Hematopoietic multipotent progenitor cell (in vitro differentiated cells): ENCODE measurements at regions not wholly inside any gene's neighbourhood (a gene's known extent, or its start where the extent isn't known, plus 50 kb on each side); places are given as distances from the start of the nearest gene placed in this dataset.

Experiments used
- DNase-seq, 3 donors: peaks; one replicate each; pipeline ENCODE4 v3.0.0-alpha.2; 2011 to 2015; ENCODE audit warnings: low read depth in 2 of 3, low spot score in 2 of 3

DNA sequence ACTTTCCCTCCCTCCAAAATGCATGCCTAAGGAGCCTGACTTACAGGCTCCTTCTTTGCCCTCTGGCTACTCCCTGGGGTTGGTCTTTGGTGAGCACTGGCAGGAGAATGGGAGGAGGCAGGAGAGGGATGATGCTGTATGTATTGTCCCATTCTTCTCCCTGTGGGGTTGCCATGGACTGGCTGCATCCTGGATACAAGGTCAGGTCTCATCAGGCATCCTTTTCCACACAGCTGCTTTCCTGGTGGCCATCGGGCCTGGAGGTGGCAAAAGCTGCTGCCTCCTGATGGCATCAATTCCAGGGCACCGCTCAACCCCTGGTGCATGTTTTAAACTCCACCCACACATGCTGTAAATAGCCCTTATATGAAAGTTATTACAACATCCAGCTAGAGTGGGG is 257.2 kb downstream of the ETS1 start:
- no peak for DNase-seq

DNA sequence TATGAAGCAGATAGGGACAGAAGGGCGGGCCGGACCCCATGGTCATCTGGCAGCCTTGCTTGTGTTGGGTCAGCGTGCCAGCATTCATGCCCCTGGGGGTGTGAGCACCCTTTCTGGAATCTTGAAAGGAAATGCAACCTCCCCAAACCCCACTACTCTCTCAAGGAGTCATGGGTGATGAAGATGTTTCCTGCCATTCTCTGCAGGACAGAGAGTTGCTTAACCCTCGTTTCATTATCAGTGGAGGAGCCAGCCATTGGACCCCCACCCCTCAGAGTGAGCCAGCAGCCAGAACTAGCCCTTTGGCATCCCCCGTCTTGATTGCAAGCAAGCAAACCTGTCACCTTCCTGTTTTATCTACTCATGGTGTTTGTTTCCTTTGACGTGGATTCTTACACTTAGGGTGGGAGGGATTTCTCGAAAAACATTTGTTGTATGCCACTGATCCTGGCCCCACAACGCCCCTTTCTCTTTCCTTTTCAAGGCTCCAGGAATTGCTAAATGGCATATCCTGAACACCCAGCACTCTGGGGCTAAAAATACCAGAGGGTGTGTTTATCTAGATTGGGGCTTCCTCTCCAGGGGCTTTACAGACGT is 258.3 kb downstream of the ETS1 start:
- DNase-seq, result peak in 2 of 3 donors; percentile 29 to 59

DNA sequence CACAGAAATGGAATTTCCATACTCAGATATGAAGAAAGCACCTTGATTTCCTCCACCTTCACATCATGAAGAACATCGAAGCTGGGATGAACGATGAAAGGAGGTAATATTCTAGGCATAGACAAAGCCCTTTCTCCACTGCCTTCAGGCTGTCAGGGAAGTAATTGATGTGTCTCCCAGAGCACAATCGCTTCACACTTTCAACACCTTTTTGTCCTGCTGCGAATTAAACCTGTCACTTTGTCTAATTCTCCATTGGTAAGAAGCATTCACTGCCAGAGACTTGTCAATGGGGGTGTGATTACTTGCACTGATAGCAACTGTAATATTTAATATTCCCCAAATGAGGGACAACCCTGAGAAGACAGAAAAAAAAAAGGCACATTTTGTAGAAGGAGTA is 260.1 kb downstream of the ETS1 start:
- DNase-seq, result no peak

DNA sequence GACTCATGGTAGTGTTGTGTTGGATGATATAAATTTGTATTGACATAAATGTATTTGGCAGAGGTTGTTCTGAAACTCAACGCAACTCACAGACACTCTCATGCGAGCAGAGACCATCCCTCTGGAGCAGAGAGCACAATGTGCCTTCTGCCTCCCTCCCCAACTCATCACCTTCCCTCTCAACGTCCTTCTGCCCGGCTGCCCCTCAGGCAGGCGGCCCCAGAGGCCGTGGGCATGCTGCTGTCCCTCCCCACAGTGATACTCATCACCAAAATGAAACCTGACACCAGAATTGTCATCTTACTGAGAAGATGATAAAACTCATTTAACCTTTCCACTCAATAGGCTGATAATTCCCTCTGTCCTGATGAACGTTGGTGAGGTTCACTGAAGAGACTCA is 260.6 kb downstream of the ETS1 start:
- no peak for DNase-seq

DNA sequence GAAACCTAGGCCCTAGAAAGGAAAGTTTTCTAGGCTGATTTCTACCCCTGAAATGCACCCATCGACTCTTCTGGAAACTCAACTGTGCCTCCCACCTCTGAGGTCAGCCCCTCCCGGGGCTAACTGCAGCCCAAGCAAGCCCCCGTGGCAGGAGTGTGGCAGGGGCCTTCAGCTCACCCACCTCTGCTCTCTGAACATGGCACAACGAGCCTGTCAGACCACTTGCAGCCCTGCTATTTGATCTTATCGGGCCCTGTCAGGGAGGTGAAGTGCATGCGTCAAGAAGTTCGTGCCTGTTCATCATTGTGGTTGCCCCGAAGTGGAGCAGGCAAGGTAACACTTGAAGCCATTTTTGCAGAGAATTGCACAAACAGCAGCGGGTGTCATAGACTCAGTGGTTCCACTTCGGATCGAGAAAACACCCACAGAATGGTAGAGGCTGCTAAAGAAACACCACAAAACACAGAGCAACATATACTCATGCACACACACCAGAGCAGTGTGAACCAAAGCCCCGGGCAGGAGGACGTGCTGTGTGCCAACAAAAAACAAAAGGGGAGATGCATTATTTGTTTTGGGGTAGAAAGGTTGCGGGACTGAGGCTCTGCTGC is 262.7 kb downstream of the ETS1 start:
- peak in 1 of 3 donors; percentile 70 for DNase-seq

DNA sequence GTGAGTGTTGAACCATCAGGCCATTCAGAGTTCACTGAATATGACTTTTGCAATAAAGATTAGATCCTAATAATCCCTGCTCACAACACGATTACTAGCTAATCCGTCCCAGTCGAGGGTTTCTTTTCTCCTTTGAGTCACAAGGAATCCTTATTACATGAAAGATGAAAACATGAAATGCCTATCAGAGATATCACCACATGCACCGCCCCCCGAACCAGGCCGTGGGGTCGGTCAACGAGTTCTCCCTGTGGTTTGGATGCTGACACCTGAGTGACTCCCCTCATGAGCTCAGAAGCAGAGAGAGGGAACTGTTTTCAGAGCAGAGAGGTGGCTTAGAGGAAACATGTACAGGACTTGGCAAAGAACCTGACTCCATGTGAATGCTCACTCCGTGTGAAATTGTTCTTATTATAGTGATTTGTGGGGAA is 263.3 kb downstream of the ETS1 start:
- DNase-seq, result no peak

DNA sequence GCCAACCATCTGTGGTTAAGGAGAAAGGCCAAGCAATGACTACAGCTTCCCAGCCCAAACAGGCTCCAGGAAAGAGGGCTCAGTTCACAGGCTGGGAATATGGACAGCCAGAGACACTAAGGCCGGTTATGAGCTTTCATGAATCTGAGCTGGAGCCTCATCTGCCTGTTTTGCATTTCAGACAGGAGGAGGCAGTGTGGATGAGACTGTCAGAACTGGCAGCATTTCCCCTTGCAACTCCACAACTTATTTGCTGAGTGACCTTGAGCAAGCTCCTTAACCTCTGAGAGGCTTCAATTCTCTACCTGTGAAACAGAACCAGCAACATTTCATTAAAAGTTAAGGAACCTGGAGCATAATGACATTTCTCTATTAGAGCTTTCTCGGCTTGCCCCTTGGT is 264.0 kb downstream of the ETS1 start:
- peak in 2 of 3 donors; percentile 24 to 28 for DNase-seq

DNA sequence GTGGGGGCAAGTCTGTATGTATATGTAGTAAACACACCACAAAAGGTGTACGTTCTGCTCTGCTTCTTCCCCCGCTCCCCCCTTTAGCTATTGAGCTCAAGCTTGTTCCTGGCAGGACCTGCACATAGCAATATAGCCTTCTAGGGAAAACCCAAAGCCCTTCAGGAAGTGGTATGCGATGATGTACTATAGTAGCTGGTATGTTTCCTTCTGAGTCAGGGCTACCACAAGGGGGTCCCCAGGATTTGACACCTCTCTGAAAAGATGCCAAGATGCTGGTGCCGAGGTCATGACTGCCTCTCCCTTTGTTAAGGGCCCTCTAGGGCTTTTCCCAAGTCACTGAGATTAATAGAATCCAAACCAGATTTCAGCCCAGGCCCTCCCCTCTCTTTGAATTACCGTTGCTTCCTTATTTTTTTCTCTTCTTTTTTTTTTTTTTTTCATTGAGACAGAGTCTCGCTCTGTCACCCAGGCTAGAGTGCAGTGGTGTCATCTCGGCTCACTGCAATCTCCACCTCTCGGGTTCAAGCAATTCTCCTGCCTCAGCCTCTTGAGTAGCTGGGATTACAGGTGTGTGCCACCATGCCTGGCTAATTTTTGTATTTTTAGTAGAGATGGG is 268.4 kb downstream of the ETS1 start:
- DNase-seq, result peak in 2 of 3 donors; percentile 83 to 91

DNA sequence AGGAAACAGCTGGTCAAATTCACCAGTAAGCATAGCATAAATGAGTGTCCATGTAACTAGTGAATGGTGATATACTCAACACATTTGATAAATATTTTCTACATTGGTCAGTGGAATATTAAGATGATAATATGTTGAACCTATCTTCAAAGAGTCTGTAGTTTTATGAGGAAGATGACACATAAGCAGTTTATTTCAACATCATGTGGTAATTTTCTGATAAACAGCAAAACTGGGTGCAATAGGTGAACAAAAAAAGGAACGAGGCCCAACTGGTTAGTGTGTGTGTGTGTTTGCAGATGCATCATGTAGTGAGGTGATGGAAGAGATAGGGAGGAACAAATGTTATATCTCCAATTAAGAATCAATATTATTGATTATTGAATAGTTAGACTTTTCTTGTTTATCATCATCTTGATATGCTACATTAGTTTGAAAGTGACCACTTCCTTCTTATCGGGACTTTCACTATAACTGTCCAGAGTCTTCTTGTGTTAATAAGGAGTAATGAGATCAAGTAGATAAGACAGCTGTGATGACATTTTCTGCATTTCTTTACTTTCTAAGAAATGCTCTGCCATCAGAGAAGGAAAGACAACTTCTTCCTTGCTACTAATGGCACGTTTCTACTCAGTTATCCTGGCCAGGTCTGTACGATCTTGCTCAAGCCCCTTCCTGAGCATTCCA is 270.7 kb downstream of the ETS1 start:
- DNase-seq, result no peak

DNA sequence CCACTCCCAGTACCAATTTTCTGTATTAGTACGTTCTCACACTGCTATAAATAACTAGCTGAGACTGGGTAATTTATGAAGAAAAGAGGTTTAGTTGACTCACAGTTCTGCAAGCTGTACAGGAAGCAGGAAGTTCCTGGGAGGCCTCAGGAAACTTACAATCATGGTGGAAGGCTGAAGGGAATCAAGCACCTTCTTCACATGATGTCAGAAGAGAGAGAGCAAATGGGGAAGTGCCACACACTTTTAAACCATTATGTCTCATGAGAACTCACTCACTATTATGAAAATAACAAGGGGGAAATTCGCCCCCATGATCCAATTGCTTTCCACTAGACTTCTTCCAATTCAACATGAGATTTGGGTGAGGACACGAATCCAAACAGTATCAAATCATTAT is 271.4 kb downstream of the ETS1 start:
- peak in 2 of 3 donors; percentile 35 to 47 for DNase-seq

DNA sequence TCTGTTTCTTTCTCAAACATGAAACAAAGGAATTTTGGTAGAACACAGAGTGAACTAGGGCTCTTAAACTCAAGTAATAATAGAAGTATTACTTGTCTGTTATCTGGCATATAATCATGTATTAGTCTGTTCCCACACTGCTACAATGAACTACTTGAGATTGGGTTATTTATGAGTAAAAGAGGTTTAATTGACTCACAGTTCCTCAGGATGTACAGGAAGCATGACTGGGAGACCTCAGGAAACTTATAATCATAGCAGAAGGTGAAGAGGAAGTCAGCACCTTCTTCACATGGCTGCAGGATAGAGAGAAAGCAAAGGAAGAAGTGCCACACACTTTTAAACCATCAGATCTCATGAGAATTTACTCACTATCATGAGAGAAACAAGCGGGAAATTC is 273.4 kb downstream of the ETS1 start:
- no peak for DNase-seq

DNA sequence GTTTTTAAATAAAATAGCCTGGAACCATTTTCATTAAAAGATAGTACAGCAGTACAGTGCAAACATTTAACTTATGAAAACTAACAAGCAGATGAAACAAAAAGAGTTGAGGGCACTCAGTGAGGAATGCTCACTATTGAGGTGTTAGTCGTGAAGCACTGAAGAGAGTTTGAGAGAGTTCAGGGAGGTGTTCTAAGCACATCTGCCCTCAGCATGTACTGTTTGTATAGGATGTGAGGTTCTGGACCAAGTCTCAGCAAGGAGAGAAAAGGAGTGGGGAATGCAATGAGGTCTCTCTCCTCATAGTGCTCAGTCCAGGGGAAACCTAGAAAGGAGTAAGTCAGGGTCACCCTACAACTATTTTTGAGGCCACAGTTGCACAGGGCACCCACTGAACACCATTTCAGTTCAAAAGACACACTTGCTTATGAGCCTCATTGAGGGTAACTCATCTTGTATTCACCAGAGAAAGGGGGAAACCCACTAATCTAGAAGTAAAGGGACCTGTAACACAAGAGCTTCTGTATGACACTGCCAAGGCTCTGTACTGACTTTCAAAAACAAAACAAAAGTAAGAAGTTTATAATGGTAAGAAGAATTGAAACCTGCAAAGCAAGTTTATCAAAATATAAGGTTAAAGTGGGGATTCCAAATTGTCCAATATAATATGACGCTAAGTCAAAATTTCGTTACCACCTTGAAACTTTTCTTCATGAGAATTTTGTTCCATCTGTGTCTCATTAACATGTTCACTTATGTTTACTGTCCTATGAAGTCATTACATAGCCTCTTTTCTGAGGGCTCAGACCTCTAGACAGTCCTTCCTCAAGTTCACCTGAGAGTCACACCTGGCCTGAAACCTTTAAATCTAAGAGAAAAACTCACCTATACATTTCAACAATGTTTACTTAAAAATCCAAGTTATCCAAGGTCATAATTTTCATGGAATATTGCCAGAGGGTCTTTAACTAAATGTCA is 275.3 kb downstream of the ETS1 start:
- DNase-seq, result no peak

DNA sequence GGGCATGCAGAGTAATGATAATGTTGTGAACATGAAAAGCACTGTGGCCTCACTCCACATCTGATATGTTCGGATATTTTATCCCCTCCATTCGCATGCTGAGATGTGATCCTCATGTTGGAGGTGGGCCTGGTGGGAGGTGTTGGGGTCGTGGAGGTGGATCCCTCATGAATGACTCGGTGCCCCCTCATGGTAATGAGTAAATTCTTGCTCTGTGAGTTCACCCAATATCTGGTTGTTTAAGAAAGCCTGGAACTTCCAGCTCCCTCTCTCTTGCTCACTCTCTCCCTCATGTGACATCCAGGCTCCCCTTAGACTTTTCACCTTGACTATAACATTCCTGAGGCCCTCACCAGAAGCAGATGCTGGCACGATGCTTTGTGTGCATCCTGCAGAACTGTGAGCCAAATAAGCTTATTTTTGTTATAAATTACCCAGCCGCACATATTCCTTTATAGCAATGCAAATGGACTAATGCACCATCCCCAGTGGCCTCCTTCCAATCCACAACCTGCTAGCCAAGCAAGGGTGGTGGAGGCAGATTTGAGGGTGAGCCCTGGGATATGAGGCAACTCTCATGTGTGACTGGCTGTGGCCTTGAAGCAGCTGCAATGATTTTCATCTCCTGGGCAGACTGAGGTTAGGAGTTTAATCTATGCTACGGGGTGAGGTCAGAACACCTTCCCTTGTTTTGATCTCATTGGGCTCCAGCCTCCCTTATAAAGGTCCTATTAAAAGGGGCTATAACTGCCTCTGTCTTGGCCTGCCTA is 276.5 kb downstream of the ETS1 start:
- DNase-seq, result no peak

DNA sequence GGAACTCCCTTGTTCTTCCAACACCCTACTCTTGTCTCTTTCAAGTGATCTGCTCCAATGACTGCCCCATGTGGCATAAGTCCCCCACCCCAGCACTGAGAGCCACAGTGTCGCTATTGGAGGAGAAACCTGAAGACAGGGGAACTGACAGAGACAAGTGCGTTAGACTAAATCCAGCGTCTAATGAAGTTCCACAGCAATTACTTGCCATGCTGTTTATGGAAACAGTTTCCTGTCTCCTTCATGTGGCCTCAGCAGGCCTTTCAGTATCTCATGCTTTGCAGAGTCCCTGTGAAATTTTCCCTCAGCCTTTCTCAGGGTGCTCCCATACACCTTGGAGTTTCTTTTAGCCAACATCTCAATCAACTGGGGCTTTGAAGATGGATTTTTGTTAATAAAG is 277.4 kb downstream of the ETS1 start:
- DNase-seq, result no peak

DNA sequence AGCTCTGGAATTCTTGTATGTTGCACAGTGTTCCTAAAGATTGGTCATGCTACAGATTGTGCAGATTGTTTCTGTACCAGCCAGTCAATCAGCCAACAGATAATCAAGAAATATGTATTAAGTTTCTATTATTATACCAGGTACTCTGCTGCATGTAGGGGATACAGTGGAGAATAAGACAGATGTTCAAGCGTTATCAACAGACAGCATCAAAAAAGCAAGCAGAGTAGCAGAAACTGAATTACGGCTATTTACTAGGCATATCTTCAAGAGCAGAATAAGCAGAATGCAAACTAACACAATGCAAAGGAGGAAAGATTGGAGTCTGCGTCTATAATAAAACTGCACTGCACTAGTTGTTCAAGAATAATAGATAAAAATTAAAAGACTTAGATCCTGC is 278.6 kb downstream of the ETS1 start:
- no peak for DNase-seq

DNA sequence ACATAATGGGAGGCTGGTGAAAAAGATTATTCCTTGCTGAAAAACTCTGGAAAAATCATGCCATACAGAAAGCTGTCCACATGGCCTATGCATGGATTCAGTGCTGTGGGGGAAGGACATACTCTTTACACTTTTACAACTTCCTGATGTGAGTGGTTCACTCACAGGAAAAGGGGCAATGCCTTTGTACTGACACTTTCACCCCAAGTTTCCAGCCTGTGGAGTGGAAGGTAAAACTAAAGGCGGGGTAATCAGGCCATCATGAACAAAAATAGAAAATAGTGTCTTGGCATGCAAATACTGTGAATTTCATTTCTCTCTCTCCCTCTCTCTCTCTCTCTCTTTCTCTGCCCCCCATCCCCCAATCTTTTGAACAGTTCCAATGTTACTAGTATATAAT is 281.8 kb downstream of the ETS1 start:
- no peak for DNase-seq

DNA sequence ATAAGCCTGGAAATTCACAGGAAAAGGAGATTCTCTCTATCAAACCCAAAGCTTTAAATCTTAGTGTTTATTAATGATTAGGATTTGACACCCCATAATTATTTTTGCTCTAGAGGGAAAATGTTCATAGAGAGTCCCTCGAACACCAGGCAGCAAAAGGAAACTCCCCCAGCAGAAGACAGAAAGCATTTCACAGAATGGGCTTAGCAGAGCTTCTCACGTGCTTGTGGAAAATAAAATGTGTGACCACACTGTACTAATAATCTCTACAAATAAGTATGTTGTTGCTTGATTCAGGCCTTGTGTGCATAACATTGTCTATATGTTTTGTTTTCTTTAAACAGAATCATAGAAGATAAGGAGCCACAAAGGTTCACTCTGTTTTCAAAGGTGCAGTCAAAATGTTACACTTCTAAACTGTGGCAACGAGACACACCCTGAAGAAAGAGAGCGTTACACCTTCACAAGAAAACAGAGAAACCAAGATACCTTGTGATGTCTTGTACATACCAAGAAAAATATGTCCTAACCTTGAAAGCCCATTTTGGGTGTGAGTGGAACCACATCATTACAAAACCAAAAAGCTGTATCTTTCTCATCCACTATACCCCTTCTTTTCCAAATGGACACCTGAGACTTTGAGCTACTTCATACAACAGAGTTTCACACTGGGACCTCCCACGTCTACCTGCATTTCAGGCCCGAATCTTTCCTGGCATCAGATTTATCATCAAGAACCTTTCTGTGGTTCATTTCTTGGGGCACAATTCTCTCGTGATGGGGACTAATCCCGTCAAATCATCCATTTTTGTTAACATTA is 282.5 kb downstream of the ETS1 start:
- no peak for DNase-seq

DNA sequence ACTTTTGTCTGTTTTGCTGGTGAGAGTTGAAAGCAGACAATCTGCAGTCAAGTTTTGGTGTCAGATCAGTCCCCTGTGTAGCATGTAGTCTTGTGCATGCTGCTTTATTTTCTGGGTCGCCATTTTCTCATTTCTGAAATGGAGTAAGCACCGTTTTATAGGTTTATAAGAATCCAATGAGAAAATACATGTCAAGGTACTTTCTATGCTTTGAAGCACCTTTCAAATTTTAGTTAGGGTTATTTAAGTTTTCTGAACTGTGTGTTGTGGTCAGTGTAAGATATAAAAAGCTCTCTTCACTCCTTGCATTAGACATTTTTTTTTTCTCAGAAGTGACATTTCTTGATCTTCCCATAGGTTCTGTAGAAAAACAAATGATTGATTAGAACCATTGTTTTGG is 283.2 kb downstream of the ETS1 start:
- no peak for DNase-seq

DNA sequence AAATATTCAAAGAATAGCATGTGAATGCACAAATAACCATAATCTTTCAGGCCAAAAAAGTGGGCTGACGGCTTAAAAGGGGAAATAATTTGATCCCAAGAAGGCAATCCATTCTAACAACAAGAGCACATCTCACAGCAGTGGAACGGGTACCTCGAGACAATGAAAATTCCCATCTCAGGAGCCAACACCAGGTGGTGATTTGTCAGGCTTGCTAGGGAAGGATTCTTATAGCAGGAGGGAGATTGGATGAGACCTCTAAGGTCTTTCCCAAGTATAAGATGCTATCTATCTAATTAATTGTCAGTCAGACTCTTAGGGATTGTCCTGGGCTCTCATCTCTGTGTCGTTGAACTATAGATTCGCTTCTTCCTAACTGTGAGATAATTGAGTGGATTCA is 284.0 kb downstream of the ETS1 start:
- no peak for DNase-seq
